ENCODE measurements at regions not wholly inside any gene's neighbourhood (a gene's known extent, or its start where the extent isn't known, plus 50 kb on each side); places are given as distances from the start of the nearest gene placed in this dataset.
"Not testable (repeated sequence)": the region's sequence is repeated elsewhere in the genome, so short reads cannot be mapped to it uniquely, and the experiment has no call there.

- DNase-seq: no peak
These were observed 75.1 kb downstream of the HAUS1 start for GRCh38 chr18:46179306-46179705.

DNA sequence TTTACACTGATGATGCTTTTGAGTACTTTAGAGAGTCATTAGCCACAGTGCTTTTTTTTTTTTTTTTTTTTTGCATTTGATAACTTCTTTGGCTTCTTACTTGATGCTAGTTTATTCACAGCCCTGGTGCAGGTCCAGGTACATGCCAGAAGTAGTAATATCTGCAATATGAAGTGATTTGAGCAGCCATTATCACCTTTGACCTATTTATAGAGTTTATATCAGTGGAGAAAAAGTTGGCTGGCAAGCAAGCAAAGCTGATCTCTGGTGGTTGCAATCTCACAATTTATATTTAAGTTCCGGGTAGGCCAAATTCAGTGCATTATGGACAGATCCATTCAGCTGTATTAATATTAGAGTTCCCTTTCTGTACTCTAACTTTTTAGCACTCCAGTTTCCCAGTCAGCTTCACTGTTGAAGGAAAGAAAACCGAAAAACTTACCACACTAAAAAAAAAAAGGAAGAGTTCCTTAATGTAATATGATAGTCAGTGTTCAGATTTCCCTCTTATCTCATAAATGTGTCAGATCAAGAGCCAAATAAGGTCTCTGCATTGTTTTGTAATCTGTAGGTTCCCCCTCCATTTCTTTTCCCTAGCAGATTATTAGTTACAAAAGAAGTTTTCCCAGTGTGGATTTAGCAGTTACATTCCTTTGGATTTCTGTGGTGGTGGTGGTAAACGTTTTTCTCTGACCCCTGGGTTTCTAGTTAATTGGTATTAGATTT lies 78.6 kb downstream of the HAUS1 start:
- no peak for DNase-seq

- DNase-seq: not testable (repeated sequence)
These were observed 80.1 kb downstream of the HAUS1 start for GRCh38 chr18:46184296-46184695.

GRCh38 chr18:46184727-46185126 lies 80.5 kb downstream of the HAUS1 start:
- no peak for DNase-seq

GRCh38 chr18:46190667-46191066 lies 86.5 kb downstream of the HAUS1 start:
- DNase-seq: no peak

- no peak for DNase-seq
These were observed 92.5 kb downstream of the HAUS1 start for GRCh38 chr18:46196627-46197243.

- DNase-seq: no peak
These were observed 95.4 kb downstream of the HAUS1 start for GRCh38 chr18:46199515-46200147.

DNA sequence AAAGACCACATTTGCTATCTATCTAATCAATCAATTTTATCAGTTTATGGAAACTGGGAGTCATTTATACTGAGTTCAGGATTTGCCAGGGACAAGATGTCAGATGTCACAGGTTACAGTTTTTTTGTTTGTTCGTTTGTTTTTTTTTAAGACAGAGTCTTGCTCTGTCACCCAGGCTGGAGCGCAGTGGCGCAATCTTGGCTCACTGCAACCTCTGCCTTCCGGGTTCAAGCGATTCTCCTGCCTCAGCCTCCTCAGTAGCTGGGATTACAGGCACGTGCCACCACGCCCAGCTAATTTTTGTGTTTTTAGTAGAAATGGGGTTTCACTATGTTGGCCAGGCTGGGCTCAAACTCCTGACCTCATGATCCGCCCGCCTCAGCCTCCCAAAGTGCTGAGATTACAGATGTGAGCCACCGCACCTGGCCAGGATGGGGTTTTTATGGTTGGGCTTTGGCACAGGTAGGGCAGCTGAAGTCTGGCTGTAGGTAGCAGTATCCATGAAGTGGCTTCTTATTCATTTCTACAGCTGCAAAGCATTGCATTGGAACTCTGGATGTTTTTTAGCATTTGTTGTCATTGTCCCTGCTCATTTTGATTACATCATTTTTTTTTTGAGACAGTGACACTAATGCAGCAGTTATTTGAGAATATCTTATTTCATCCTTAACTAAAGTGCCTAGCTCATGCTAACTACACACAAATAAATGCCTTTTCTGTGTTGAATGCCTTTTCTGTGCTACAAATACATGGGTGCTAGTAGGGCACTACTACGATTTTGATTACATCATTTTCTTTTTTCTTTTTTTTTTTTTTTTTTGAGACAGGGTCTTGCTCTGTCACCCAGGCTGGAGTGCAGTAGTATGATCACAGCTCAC lies 96.2 kb downstream of the HAUS1 start:
- DNase-seq: not testable (repeated sequence)

DNA sequence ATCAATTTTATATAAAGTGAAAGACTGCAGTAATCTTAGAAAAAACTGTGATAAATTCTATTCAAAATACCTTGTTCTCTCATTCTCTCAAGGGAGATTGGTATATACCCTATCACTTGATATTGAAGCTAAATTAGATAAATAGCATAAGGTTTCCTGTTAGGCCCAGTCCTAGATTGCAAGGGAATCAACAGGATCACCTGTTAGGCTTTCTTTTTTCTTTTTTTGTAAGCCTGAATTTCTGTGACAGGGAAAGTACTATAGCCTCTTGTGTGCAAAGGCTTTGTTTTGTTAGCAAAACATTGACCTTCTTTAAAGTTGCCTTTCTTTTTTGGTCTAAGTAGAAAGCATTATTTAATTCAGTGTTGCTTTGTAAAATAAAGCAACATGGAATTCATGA lies 100.0 kb downstream of the HAUS1 start:
- DNase-seq: no peak

- DNase-seq: no peak
These were observed 103.8 kb downstream of the HAUS1 start for GRCh38 chr18:46207985-46208384.

GRCh38 chr18:46209161-46209560 lies 105.0 kb downstream of the HAUS1 start:
- DNase-seq: no peak

DNA sequence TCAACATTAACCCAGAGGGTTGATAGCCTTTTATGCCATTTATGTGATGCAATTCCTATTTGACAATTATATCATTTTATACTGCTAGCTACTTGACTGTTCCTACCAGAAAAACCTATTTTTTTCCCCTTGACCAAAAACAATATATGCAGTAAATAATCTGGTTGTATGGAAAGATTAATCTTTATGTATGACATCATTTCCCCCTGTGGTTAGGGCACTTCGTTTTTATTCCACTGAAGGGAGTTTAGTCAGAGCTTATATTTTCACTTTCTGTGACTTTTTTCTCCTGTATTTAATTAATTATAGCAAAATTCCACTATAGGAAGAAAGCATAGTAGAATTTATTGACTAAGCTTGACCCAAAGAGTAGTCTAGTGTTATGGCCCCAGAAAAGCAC lies 107.6 kb downstream of the HAUS1 start:
- DNase-seq: no peak

GRCh38 chr18:46212398-46212797 lies 108.2 kb downstream of the HAUS1 start:
- no peak for DNase-seq

DNA sequence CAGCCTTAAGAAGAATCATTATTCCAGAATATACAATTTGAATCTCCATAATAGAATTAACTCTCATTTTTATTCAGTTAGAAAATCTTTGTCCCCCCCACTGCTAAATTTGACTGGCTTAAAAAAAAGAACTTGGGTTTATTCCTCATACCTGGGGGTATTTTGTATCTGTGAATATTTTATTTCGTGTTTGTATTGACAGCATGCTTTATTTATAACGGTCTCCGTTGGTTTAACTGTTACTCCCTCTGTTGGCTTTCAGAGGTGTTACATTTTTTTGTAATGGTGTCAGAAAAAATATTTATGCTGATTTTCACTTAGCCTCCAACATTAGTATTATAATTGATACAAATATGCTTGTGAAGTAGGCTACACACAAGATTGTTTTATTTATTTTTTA lies 109.1 kb downstream of the HAUS1 start:
- no peak for DNase-seq

- DNase-seq: no peak
These were observed 110.2 kb downstream of the HAUS1 start for GRCh38 chr18:46214435-46214834.

GRCh38 chr18:46215902-46216723 lies 111.9 kb downstream of the HAUS1 start:
- DNase-seq: no peak

GRCh38 chr18:46220116-46220515 lies 115.9 kb downstream of the HAUS1 start:
- DNase-seq: no peak

- no peak for DNase-seq
These were observed 117.9 kb downstream of the HAUS1 start for GRCh38 chr18:46222093-46222492.

DNA sequence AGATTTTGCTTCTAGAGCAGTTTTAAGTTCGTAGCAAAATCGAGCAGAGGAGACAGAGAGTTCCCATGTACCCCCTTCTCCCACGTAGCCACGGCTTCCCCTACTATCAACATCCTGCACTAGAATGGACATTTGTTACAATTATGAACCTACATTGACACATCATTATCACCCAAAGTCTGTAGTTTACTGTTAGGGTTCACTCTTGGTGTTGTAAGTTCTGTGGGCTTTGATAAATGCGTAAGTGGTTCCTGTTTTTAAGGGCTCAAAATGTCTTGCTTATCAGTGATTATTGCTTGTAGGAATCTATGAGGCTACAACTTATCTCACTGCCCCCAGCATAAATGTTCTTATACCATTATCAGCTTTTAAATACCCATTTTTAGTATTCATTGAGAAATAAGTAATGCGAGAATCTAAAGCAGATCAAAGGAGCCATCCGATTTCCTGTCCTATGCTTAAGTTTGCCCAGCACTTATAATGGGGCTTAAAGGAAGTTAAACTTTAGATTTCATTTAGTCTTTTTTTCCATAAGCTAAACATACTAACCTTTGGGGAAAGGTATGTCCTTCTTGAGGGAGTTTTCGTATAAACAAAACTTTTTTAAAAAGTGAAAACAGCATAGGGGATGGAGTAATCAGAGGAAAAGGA lies 118.7 kb downstream of the HAUS1 start:
- no peak for DNase-seq

- no peak for DNase-seq
These were observed 120.1 kb downstream of the HAUS1 start for GRCh38 chr18:46224181-46224775.

- DNase-seq: no peak
These were observed 122.3 kb downstream of the HAUS1 start for GRCh38 chr18:46226461-46226860.

All from CD4-positive, alpha-beta T cell treated with Interleukin-17A for 4 hours (primary cell).